Brain microvascular endothelial cell (primary cell): ENCODE measurements at regions not wholly inside any gene's neighbourhood (a gene's known extent, or its start where the extent isn't known, plus 50 kb on each side); places are given as distances from the start of the nearest gene placed in this dataset.

Experiments used
- DNase-seq: peaks from one replicate; pipeline ENCODE4 v3.0.0-alpha.2; 2020
- H3K27ac ChIP-seq: fragments of 250-450 bp; sonication (Bioruptor Pico); 2 replicates; pipeline ENCODE4 v1.5.1; 2020; ENCODE audit warnings: mild to moderate bottlenecking, moderate library complexity
- H3K27me3 ChIP-seq: fragments of 250-450 bp; sonication (Bioruptor Pico); replicated peaks from 2 replicates; pipeline ENCODE4 v1.5.1; 2020; ENCODE audit warnings: mild to moderate bottlenecking
- H3K36me3 ChIP-seq: fragments of 250-450 bp; sonication (Bioruptor Pico); replicated peaks from 2 replicates; pipeline ENCODE4 v1.5.1; 2020; ENCODE audit warnings: mild to moderate bottlenecking
- H3K4me3 ChIP-seq: 2 replicates; pipeline ENCODE4 v1.5.1; 2011; ENCODE audit warnings: low read depth, mild to moderate bottlenecking, control low read depth, low read length, moderate library complexity
- in situ Hi-C: cut with HindIII; loops from 2 replicates; pipeline ENCODE4 v1.10.0; 2017; ENCODE audit warnings: low sequenced_read_pairs, low pct_ligation_motif_present
- TF ChIP-seq, protein P1 (sequence below): IDR thresholded peaks from 2 replicates; pipeline ENCODE4 v1.5.1; 2011; ENCODE audit warnings: low read depth, mild to moderate bottlenecking, moderate library complexity, low read length, control low read depth, inconsistent platforms; ENCODE audit errors: missing control alignments

DNA sequence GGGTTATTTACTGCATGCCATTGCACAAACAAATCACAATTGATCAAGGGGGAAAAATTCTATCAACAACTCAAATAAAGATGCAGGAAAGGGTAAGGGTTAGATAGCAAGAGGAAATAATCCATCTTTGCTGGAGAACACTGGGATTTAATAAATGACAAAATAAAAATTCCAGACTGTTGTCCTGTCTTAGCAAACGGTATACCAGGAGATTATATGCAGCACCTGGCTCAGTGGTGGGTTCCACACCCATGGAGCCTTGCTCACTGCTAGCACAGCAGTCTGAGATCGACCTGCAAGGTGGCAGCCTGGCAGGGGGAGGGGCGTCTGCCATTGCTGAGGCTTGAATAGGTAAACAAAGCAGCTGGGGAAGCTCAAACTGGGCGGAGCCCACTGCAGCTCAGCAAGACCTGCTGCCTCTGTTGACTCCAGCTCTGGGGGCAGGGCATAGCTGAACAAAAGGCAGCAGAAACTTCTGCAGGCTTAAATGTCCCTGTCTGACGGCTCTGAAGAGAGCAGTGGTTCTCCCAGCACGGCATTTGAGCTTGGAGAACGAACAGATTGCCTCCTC is 296.5 kb upstream of the THSD7B start:
- no peak overlapping the region for H3K27ac ChIP-seq
- H3K4me3 ChIP-seq = no peak overlapping the region
- in situ Hi-C loops = no loop called here
- no peaks in the 10 kb centered on the region for H3K36me3 ChIP-seq
- TF ChIP-seq, protein P1, sequence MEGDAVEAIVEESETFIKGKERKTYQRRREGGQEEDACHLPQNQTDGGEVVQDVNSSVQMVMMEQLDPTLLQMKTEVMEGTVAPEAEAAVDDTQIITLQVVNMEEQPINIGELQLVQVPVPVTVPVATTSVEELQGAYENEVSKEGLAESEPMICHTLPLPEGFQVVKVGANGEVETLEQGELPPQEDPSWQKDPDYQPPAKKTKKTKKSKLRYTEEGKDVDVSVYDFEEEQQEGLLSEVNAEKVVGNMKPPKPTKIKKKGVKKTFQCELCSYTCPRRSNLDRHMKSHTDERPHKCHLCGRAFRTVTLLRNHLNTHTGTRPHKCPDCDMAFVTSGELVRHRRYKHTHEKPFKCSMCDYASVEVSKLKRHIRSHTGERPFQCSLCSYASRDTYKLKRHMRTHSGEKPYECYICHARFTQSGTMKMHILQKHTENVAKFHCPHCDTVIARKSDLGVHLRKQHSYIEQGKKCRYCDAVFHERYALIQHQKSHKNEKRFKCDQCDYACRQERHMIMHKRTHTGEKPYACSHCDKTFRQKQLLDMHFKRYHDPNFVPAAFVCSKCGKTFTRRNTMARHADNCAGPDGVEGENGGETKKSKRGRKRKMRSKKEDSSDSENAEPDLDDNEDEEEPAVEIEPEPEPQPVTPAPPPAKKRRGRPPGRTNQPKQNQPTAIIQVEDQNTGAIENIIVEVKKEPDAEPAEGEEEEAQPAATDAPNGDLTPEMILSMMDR = no peak
- DNase-seq = no peak
- H3K27me3 ChIP-seq = no peaks in the 10 kb centered on the region

DNA sequence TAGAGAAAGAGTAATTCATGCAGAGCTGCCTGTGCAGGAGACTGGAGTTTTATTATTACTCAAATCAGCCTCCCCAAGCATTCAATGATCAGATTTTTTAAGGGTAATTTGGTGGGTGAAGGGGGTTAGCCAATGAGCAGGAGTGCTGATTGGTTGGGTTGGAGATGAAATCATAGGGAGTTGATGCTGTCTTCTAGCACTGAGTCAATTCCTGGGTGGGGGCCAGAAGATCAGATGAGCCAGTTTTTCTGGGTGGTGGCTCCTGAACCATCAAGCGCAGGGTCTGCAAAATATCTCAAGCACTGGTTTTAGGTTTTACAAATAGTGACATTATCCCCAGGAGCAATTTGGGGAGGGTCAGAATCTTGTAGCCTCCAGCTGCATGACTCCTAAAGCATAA is 312.8 kb upstream of the THSD7B start:
- Histone ChIP-seq H3K36me3 (no peaks in the 10 kb centered on the region), H3K27ac (no peak overlapping the region), H3K4me3 (no peak overlapping the region), H3K27me3 (no peaks in the 10 kb centered on the region)
- TF ChIP-seq, protein P1 = no peak
- in situ Hi-C loops = no loop called here
- no peak for DNase-seq

DNA sequence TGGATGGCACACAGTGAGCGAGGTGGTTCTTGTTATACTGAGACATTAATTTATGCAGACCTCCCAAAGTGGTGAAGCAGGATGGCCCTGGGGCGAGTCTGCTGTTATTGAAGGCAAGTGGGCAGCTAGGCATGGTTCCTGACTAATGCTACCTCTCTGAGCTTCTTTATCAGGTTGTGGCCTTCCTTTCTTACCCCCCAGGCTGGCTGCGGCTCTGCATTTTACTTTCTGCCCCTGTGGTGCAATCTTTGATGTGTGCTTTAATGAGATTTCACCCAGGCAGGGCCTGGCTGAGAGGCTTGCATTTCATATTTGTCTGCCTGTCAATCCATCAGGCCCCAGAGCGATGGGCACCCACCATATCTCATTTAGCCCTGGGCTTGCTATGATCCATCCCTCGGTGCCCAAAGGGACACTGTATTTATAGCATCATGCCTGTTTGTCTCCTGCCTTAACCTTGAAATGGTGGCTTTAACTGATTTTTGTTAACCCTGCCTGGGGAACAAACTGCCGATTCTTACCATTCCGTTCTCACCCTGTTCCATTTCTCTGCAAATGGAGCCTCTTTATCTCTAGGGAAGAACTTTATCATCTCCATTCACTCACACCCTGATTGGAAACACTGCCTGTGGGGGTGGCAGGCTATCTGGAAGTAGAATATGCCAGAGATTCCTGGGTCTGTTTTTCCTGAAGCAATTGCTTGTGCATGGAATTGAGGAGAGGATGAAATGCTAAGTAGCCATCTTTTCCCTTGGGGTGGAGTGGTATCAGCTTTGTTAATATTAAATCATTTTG is 316.2 kb upstream of the THSD7B start:
- in situ Hi-C loops = no loop called here
- no peak for DNase-seq
- no peaks in the 10 kb centered on the region for H3K27me3 ChIP-seq

DNA sequence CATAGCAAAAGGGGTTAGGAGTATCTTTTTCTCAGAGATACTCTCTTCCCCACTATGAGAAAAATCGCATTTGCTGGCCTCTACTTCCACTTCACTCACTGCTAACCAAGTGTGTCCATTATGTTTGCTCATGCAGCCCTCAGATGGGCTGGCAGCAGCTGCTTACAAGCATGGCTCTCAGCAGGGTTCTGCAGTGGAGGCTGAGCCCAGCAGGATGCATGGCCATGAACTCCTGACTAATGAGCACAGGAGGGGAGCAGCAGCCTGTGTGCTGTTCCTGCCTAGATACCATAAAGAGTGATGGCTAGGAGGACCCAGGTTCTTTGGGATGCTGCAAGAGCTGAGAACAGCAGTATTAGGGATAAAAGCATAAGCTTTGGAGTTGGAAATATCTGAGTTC is 316.9 kb upstream of the THSD7B start:
- DNase-seq = no peak
- Histone ChIP-seq H3K27ac (no peak overlapping the region), H3K4me3 (no peak overlapping the region), H3K36me3 (no peaks in the 10 kb centered on the region), H3K27me3 (no peaks in the 10 kb centered on the region)
- in situ Hi-C loops = no loop called here
- TF ChIP-seq, protein P1 = no peak

More for the DNA sequence above, 316.2 kb upstream of the THSD7B start:
- H3K27ac ChIP-seq = no peak overlapping the region
- H3K36me3 ChIP-seq = no peaks in the 10 kb centered on the region
- TF ChIP-seq, protein P1 = no peak
- H3K4me3 ChIP-seq = no peak overlapping the region

DNA sequence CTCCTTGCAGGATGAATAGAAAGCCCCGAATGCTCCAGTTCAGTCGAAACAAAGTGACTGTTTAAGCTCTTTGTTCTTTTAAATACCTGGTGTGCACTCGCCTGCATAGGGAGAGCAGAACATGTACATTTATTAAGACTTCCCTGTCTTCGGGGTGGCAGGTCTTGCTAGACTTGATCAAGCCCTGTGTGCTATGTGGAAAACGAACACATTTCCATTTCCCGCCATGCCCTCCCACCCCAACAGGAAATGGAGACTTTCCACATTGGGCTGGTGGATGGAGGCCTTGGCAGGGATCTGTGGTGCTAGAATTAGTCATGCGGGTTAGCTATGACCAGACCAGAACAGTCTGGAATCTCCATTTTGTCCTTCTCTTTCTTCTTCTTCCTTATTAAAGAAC is 321.0 kb upstream of the THSD7B start:
- no peak for DNase-seq
- no peaks in the 10 kb centered on the region for H3K36me3 ChIP-seq
- in situ Hi-C loops = no loop called here
- TF ChIP-seq, protein P1 = no peak
- no peak overlapping the region for H3K27ac ChIP-seq
- no peak overlapping the region for H3K4me3 ChIP-seq
- H3K27me3 ChIP-seq = no peaks in the 10 kb centered on the region
